ENCODE measurements at regions not wholly inside any gene's neighbourhood (a gene's known extent, or its start where the extent isn't known, plus 50 kb on each side); places are given as distances from the start of the nearest gene placed in this dataset.

DNA sequence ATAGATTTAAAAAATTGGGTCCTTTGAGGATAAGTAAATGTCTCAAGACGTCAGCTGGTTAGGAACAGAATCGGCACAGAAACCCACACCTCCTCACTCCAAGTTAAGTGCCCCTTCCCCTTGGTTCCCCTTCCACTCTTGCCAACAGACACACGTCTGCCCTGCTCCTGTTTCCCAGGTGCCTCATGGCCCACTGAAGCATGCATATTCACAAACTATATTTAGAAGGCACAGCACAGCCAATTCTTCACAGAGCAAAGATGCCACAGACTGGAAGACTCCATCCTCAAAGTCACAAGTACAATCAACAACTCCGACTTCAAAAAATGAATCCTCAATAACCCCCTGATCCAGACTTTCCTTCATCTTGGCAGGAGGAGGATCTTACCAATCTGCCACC lies 295.4 kb upstream of the NR2F2 start:
- Histone ChIP-seq H3K14ac (ENCODE audit: low read length) (no peak overlapping the region), H4K12ac (ENCODE audit: low read depth, low read length) (no peak overlapping the region), H3K36me3 (ENCODE audit: control insufficient read depth in 1 of 2, insufficient read depth in 2 of 2, low read length in 2 of 2) (no peaks in the 10 kb centered on the region), H2BK5ac (ENCODE audit: low read depth, low read length, poor library complexity) (no peak overlapping the region), H3K4me3 (ENCODE audit: low read depth, low read length) (no peak overlapping the region), H3K9me3 (ENCODE audit: insufficient read depth, low read depth, low read length) (no peaks in the 10 kb centered on the region), H3K27me3 (ENCODE audit: insufficient read depth, low read length) (no peaks in the 10 kb centered on the region), H3K4me1 (ENCODE audit: control insufficient read depth in 1 of 2, insufficient read depth in 2 of 2, low read length in 2 of 2) (peaks cover 0 to 2% of the 10 kb centered on the region in 2 experiments), H3K4me2 (ENCODE audit: low read length) (no peak overlapping the region), H3K18ac (ENCODE audit: low read length) (no peak overlapping the region), H2AK5ac (ENCODE audit: low read length) (no peak overlapping the region), H3K9ac (ENCODE audit: low read length) (no peak overlapping the region), H3K23ac (ENCODE audit: low read length) (no peak overlapping the region), H2BK120ac (ENCODE audit: insufficient read depth, low read length, poor library complexity) (no peak overlapping the region), H3K79me2 (ENCODE audit: control insufficient read depth, insufficient read depth, low read length, poor library complexity) (no peaks in the 10 kb centered on the region), H3K27ac (ENCODE audit: low read depth, low read length) (no peak overlapping the region), H2BK12ac (ENCODE audit: low read length) (no peak overlapping the region), H4K91ac (ENCODE audit: low read depth, low read length) (no peak overlapping the region), H2AFZ (ENCODE audit: insufficient read depth, low read length, poor library complexity) (no peak overlapping the region), H3K79me1 (ENCODE audit: low read length) (no peaks in the 10 kb centered on the region), H3K4ac (ENCODE audit: low read depth, low read length) (no peak overlapping the region), H4K8ac (ENCODE audit: low read depth, low read length) (no peak overlapping the region)
- no peak for DNase-seq
- no CpG with 5 or more reads among the region's 4 CpGs for WGBS (ENCODE audit: extremely low coverage, insufficient coverage, insufficient read length)

GRCh38 chr15:96035635-96036034 lies 294.9 kb upstream of the NR2F2 start:
- no peak overlapping the region for H3K9ac ChIP-seq (ENCODE audit: low read length)
- H2BK5ac ChIP-seq (ENCODE audit: low read depth, low read length, poor library complexity), result no peak overlapping the region
- H3K4ac ChIP-seq (ENCODE audit: low read depth, low read length), result no peak overlapping the region
- H3K4me1 ChIP-seq (ENCODE audit: control insufficient read depth in 1 of 2, insufficient read depth in 2 of 2, low read length in 2 of 2), result peaks cover 0 to 2% of the 10 kb centered on the region in 2 experiments
- H4K91ac ChIP-seq (ENCODE audit: low read depth, low read length), result no peak overlapping the region
- no peak overlapping the region for H3K4me2 ChIP-seq (ENCODE audit: low read length)
- no peaks in the 10 kb centered on the region for H3K79me2 ChIP-seq (ENCODE audit: control insufficient read depth, insufficient read depth, low read length, poor library complexity)
- no peak overlapping the region for H3K14ac ChIP-seq (ENCODE audit: low read length)
- H2BK120ac ChIP-seq (ENCODE audit: insufficient read depth, low read length, poor library complexity), result no peak overlapping the region
- H2AK5ac ChIP-seq (ENCODE audit: low read length), result no peak overlapping the region
- no peak overlapping the region for H3K27ac ChIP-seq (ENCODE audit: low read depth, low read length)
- H3K9me3 ChIP-seq (ENCODE audit: insufficient read depth, low read depth, low read length), result no peaks in the 10 kb centered on the region
- no peak for DNase-seq
- H3K4me3 ChIP-seq (ENCODE audit: low read depth, low read length), result no peak overlapping the region
- H3K79me1 ChIP-seq (ENCODE audit: low read length), result no peaks in the 10 kb centered on the region
- no peak overlapping the region for H2AFZ ChIP-seq (ENCODE audit: insufficient read depth, low read length, poor library complexity)
- no peaks in the 10 kb centered on the region for H3K27me3 ChIP-seq (ENCODE audit: insufficient read depth, low read length)
- no peak overlapping the region for H3K23ac ChIP-seq (ENCODE audit: low read length)
- H3K36me3 ChIP-seq (ENCODE audit: control insufficient read depth in 1 of 2, insufficient read depth in 2 of 2, low read length in 2 of 2), result no peaks in the 10 kb centered on the region
- WGBS (ENCODE audit: extremely low coverage, insufficient coverage, insufficient read length), result no CpG with 5 or more reads among the region's 5 CpGs
- H4K8ac ChIP-seq (ENCODE audit: low read depth, low read length), result no peak overlapping the region
- H2BK12ac ChIP-seq (ENCODE audit: low read length), result no peak overlapping the region
- H4K12ac ChIP-seq (ENCODE audit: low read depth, low read length), result no peak overlapping the region
- no peak overlapping the region for H3K18ac ChIP-seq (ENCODE audit: low read length)

GRCh38 chr15:96037584-96037983 lies 292.9 kb upstream of the NR2F2 start:
- no peak overlapping the region for H3K4me2 ChIP-seq (ENCODE audit: low read length)
- no peaks in the 10 kb centered on the region for H3K9me3 ChIP-seq (ENCODE audit: insufficient read depth, low read depth, low read length)
- H2AK5ac ChIP-seq (ENCODE audit: low read length), result no peak overlapping the region
- H4K91ac ChIP-seq (ENCODE audit: low read depth, low read length), result no peak overlapping the region
- H3K4me3 ChIP-seq (ENCODE audit: low read depth, low read length), result no peak overlapping the region
- no peak overlapping the region for H3K14ac ChIP-seq (ENCODE audit: low read length)
- no peak overlapping the region for H3K27ac ChIP-seq (ENCODE audit: low read depth, low read length)
- no CpG with 5 or more reads among the region's 4 CpGs for WGBS (ENCODE audit: extremely low coverage, insufficient coverage, insufficient read length)
- no peak overlapping the region for H4K8ac ChIP-seq (ENCODE audit: low read depth, low read length)
- no peaks in the 10 kb centered on the region for H3K27me3 ChIP-seq (ENCODE audit: insufficient read depth, low read length)
- H2BK5ac ChIP-seq (ENCODE audit: low read depth, low read length, poor library complexity), result no peak overlapping the region
- H4K12ac ChIP-seq (ENCODE audit: low read depth, low read length), result no peak overlapping the region
- no peak overlapping the region for H3K18ac ChIP-seq (ENCODE audit: low read length)
- H3K36me3 ChIP-seq (ENCODE audit: control insufficient read depth in 1 of 2, insufficient read depth in 2 of 2, low read length in 2 of 2), result no peaks in the 10 kb centered on the region
- no peak overlapping the region for H3K9ac ChIP-seq (ENCODE audit: low read length)
- no peak overlapping the region for H3K4ac ChIP-seq (ENCODE audit: low read depth, low read length)
- no peak overlapping the region for H2AFZ ChIP-seq (ENCODE audit: insufficient read depth, low read length, poor library complexity)
- H3K23ac ChIP-seq (ENCODE audit: low read length), result no peak overlapping the region
- H3K79me2 ChIP-seq (ENCODE audit: control insufficient read depth, insufficient read depth, low read length, poor library complexity), result no peaks in the 10 kb centered on the region
- no peak overlapping the region for H2BK120ac ChIP-seq (ENCODE audit: insufficient read depth, low read length, poor library complexity)
- peaks cover 0 to 2% of the 10 kb centered on the region in 2 experiments for H3K4me1 ChIP-seq (ENCODE audit: control insufficient read depth in 1 of 2, insufficient read depth in 2 of 2, low read length in 2 of 2)
- no peaks in the 10 kb centered on the region for H3K79me1 ChIP-seq (ENCODE audit: low read length)
- H2BK12ac ChIP-seq (ENCODE audit: low read length), result no peak overlapping the region
- no peak for DNase-seq

GRCh38 chr15:96038131-96038530 lies 292.4 kb upstream of the NR2F2 start:
- Histone ChIP-seq H2BK120ac (ENCODE audit: insufficient read depth, low read length, poor library complexity) (no peak overlapping the region), H3K27ac (ENCODE audit: low read depth, low read length) (no peak overlapping the region), H3K79me2 (ENCODE audit: control insufficient read depth, insufficient read depth, low read length, poor library complexity) (no peaks in the 10 kb centered on the region), H3K4ac (ENCODE audit: low read depth, low read length) (no peak overlapping the region), H3K36me3 (ENCODE audit: control insufficient read depth in 1 of 2, insufficient read depth in 2 of 2, low read length in 2 of 2) (no peaks in the 10 kb centered on the region), H4K12ac (ENCODE audit: low read depth, low read length) (no peak overlapping the region), H2AK5ac (ENCODE audit: low read length) (no peak overlapping the region), H3K9ac (ENCODE audit: low read length) (no peak overlapping the region), H2BK12ac (ENCODE audit: low read length) (no peak overlapping the region), H4K91ac (ENCODE audit: low read depth, low read length) (no peak overlapping the region), H3K27me3 (ENCODE audit: insufficient read depth, low read length) (no peaks in the 10 kb centered on the region), H3K4me1 (ENCODE audit: control insufficient read depth in 1 of 2, insufficient read depth in 2 of 2, low read length in 2 of 2) (peaks cover 0 to 2% of the 10 kb centered on the region in 2 experiments), H3K9me3 (ENCODE audit: insufficient read depth, low read depth, low read length) (no peaks in the 10 kb centered on the region), H3K79me1 (ENCODE audit: low read length) (no peaks in the 10 kb centered on the region), H3K23ac (ENCODE audit: low read length) (no peak overlapping the region), H2BK5ac (ENCODE audit: low read depth, low read length, poor library complexity) (no peak overlapping the region), H4K8ac (ENCODE audit: low read depth, low read length) (no peak overlapping the region), H3K14ac (ENCODE audit: low read length) (no peak overlapping the region), H2AFZ (ENCODE audit: insufficient read depth, low read length, poor library complexity) (no peak overlapping the region), H3K4me2 (ENCODE audit: low read length) (no peak overlapping the region), H3K18ac (ENCODE audit: low read length) (no peak overlapping the region), H3K4me3 (ENCODE audit: low read depth, low read length) (no peak overlapping the region)
- WGBS (ENCODE audit: extremely low coverage, insufficient coverage, insufficient read length), result no CpG with 5 or more reads among the region's 1 CpG
- no peak for DNase-seq

All from trophoblast cell (in vitro differentiated cells and primary cell).